ENCODE measurements at regions not wholly inside any gene's neighbourhood (a gene's known extent, or its start where the extent isn't known, plus 50 kb on each side); places are given as distances from the start of the nearest gene placed in this dataset.
A peak's percentile ranks its signal among the peaks of the same experiment; 100 is the strongest.

- DNase-seq: no peak
Measured at GRCh38 chr9:85258236-85258635, 483.5 kb downstream of the AGTPBP1 start.

GRCh38 chr9:85249313-85249621, 492.5 kb downstream of the AGTPBP1 start:
- DNase-seq: no peak

GRCh38 chr9:85248514-85249312, 493.0 kb downstream of the AGTPBP1 start:
- no peak for DNase-seq

- no peak for DNase-seq
Measured at GRCh38 chr9:85246541-85246940, 495.2 kb downstream of the AGTPBP1 start.

- DNase-seq: no peak
Measured at GRCh38 chr9:85244856-85245255, 496.9 kb downstream of the AGTPBP1 start.

GRCh38 chr9:85243977-85244376, 497.8 kb downstream of the AGTPBP1 start:
- no peak for DNase-seq

- DNase-seq: no peak
Measured at GRCh38 chr9:85237478-85237877, 504.3 kb downstream of the AGTPBP1 start.

GRCh38 chr9:85230081-85230480, 511.7 kb downstream of the AGTPBP1 start:
- DNase-seq: no peak

GRCh38 chr9:85228111-85228855, 513.5 kb downstream of the AGTPBP1 start:
- DNase-seq: no peak

- DNase-seq: no peak
Measured at GRCh38 chr9:85225180-85225579, 516.6 kb downstream of the AGTPBP1 start.

- DNase-seq: no peak
Measured at GRCh38 chr9:85224729-85225128, 517.0 kb downstream of the AGTPBP1 start.

- DNase-seq: no peak
Measured at GRCh38 chr9:85224301-85224700, 517.5 kb downstream of the AGTPBP1 start.

GRCh38 chr9:85223506-85224125, 518.1 kb downstream of the AGTPBP1 start:
- DNase-seq: no peak

- no peak for DNase-seq
Measured at GRCh38 chr9:85216601-85217000, 525.2 kb downstream of the AGTPBP1 start.

- no peak for DNase-seq
Measured at GRCh38 chr9:85215961-85216360, 525.8 kb downstream of the AGTPBP1 start.

GRCh38 chr9:85215416-85215815, 526.3 kb downstream of the AGTPBP1 start:
- DNase-seq: no peak

- DNase-seq: no peak
Measured at GRCh38 chr9:85213650-85214607, 527.8 kb downstream of the AGTPBP1 start.

- peak in 1 of 5 donors; percentile 1 for DNase-seq
Measured at GRCh38 chr9:85212887-85213286, 528.9 kb downstream of the AGTPBP1 start.

- DNase-seq: no peak
Measured at GRCh38 chr9:85212209-85212608, 529.5 kb downstream of the AGTPBP1 start.

- no peak for DNase-seq
Measured at GRCh38 chr9:85208666-85209065, 533.1 kb downstream of the AGTPBP1 start.

GRCh38 chr9:85204176-85204575, 534.6 kb downstream of the NTRK2 start:
- DNase-seq: no peak

- DNase-seq: no peak
Measured at GRCh38 chr9:85202596-85202995, 533.1 kb downstream of the NTRK2 start.
